ENCODE measurements at regions not wholly inside any gene's neighbourhood (a gene's known extent, or its start where the extent isn't known, plus 50 kb on each side); places are given as distances from the start of the nearest gene placed in this dataset.

DNA sequence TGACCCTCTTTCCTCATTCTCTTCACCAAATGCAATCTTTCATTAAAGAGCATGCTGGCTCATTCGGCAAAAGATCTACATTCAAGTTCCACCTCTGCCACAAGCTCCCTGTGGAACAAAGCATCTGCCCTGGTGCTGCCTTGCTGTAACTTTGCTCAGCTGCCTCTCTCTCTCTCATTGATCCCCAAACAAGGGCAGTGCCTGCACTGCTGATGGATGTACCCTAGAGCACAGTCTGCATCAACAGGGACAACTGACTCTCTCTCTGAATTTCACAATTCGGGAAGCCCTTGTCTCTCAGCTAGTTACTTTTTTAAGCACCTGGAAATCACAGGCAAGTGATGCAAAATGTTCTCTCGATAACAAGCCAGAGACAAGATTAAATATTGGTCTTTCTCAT lies 174.0 kb upstream of the DIO2 start:
- Histone ChIP-seq H3K4me3 (no peak overlapping the region), H3K4me1 (no peaks in the 10 kb centered on the region), H3K27me3 (no peaks in the 10 kb centered on the region), H3K9me3 (no peaks in the 10 kb centered on the region), H3K36me3 (no peaks in the 10 kb centered on the region), H3K27ac (no peak overlapping the region)
- DNase-seq (no peak), ATAC-seq (no peak)
- intact Hi-C loops (cut with DNase I): no loop called here
- TF ChIP-seq, protein P1, sequence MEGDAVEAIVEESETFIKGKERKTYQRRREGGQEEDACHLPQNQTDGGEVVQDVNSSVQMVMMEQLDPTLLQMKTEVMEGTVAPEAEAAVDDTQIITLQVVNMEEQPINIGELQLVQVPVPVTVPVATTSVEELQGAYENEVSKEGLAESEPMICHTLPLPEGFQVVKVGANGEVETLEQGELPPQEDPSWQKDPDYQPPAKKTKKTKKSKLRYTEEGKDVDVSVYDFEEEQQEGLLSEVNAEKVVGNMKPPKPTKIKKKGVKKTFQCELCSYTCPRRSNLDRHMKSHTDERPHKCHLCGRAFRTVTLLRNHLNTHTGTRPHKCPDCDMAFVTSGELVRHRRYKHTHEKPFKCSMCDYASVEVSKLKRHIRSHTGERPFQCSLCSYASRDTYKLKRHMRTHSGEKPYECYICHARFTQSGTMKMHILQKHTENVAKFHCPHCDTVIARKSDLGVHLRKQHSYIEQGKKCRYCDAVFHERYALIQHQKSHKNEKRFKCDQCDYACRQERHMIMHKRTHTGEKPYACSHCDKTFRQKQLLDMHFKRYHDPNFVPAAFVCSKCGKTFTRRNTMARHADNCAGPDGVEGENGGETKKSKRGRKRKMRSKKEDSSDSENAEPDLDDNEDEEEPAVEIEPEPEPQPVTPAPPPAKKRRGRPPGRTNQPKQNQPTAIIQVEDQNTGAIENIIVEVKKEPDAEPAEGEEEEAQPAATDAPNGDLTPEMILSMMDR (IDR thresholded peaks at IDR 0.05): no peak

DNA sequence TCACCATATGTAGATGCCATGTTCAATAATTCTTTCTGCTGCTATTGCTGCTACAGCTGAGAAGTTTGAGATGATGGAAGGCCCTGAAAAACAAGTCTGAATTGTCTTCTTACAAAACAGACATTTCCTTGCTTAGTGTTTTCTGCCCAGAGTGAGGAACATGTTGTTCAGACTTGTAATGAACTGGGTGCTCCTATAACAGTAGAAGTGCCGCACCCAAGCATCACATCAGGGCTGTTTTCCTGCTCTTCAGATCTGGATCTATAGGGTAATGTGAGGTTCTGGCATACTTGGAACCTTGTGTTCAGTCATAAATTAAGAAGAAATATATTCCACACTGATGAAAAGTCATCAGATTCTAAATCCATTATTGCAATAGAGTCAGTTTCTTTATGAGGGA lies 171.9 kb upstream of the DIO2 start:
- TF ChIP-seq, protein P1 (IDR thresholded peaks at IDR 0.05): no peak
- Histone ChIP-seq H3K27ac (no peak overlapping the region), H3K4me3 (no peak overlapping the region), H3K36me3 (no peaks in the 10 kb centered on the region), H3K27me3 (no peaks in the 10 kb centered on the region), H3K9me3 (no peaks in the 10 kb centered on the region), H3K4me1 (no peaks in the 10 kb centered on the region)
- DNase-seq (no peak), ATAC-seq (no peak)
- intact Hi-C loops (cut with DNase I): no loop called here

DNA sequence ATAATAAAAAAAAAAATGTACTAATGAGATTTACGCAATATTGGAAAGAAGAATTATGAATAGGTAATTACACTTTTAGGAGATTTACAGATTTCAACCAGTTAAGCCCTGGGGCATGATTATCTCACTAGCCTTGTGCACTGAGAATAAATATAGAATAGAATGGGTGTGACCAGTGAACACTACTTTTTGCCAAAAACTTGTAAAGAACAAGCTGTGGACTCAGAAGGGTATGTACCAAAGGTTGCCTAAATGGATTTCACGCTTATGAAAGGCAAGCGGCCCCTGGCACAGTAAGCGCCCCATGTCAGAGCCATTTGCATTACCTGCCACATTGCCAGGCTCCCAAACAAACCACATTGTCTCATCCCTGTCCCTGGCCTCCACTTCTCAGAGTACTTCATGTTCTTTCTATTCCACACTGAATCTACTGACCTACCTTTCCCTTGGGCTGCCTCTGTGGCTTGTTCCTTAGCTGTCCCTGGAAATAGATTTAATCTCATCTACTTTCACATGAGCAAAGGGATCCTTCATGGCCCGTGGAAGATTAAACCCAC lies 170.6 kb upstream of the DIO2 start:
- H3K9me3 ChIP-seq: no peaks in the 10 kb centered on the region
- ATAC-seq (no peak), DNase-seq (no peak)
- intact Hi-C loops (cut with DNase I): no loop called here
- H3K27ac ChIP-seq: no peak overlapping the region
- H3K36me3 ChIP-seq: no peaks in the 10 kb centered on the region
- no peaks in the 10 kb centered on the region for H3K4me1 ChIP-seq
- no peak overlapping the region for H3K4me3 ChIP-seq
- H3K27me3 ChIP-seq: no peaks in the 10 kb centered on the region
- TF ChIP-seq, protein P1 (IDR thresholded peaks at IDR 0.05): no peak

DNA sequence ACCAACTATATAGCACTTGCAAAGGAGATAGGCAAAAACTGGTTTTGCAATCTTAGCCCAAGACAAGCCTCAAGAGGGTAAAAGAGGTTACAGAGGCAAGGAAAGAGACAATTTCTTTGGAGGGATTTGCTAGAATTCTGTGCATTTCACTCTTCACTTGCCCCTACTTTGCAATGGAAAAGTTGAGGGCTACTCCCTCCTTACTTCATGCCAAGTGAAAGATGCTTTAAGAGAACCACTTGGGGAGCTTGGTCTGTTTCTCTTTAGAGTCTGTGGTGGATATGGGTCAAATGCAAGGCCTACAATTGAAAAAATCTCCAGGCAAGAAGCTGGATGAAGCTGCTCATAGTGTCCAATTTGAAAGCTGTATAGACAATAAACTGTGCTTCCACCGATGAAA lies 167.7 kb upstream of the DIO2 start:
- Histone ChIP-seq H3K36me3 (no peaks in the 10 kb centered on the region), H3K9me3 (no peaks in the 10 kb centered on the region), H3K4me3 (no peak overlapping the region), H3K27me3 (no peaks in the 10 kb centered on the region), H3K4me1 (no peaks in the 10 kb centered on the region), H3K27ac (no peak overlapping the region)
- DNase-seq (no peak), ATAC-seq (no peak)
- TF ChIP-seq, protein P1 (IDR thresholded peaks at IDR 0.05): no peak
- intact Hi-C loops (cut with DNase I): no loop called here

DNA sequence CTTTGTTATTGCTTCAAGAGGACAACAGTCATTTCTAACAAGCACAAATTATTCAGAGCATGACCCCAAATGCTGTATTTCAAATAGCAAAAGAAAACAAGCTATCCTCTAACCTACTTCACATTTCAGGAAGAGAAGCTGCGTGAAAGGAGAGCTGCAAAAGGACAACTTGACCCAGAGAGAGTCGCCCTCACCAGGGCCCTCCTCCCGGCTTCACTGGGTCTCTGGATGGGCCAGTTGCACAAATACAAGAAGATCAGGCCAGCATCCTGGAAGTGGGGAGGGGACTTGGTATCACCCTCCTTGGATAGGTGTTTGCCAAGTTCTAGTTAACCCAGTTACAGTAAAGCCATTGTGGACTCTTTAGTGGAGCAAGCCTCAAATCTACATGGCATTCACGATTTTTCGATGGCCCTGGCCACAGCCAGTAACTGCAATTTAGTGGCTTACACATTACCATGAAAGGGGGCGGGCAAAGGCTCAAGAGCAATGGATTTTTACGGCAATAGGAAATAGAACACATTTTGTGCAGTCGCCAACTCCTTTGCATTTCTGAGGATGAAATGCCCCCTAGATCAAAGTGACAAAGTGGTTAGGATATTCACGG lies 166.9 kb upstream of the DIO2 start:
- H3K9me3 ChIP-seq: no peaks in the 10 kb centered on the region
- no peaks in the 10 kb centered on the region for H3K4me1 ChIP-seq
- no peak for DNase-seq
- TF ChIP-seq, protein P1 (IDR thresholded peaks at IDR 0.05): no peak
- no peak overlapping the region for H3K4me3 ChIP-seq
- no peak overlapping the region for H3K27ac ChIP-seq
- intact Hi-C loops (cut with DNase I): no loop called here
- H3K27me3 ChIP-seq: no peaks in the 10 kb centered on the region
- no peaks in the 10 kb centered on the region for H3K36me3 ChIP-seq
- no peak for ATAC-seq
